ENCODE measurements at regions not wholly inside any gene's neighbourhood (a gene's known extent, or its start where the extent isn't known, plus 50 kb on each side); places are given as distances from the start of the nearest gene placed in this dataset.

- TF ChIP-seq EZH2 (IDR thresholded peaks at IDR 0.05; ENCODE audit: borderline replicate concordance, low read length) (no peak), CTCF (conservative IDR thresholded peaks at IDR 0.05 in 1 of 2, IDR thresholded peaks at IDR 0.05 in 1 of 2; ENCODE audit: extremely low read depth in 1 of 2, insufficient read depth in 1 of 2, low read depth in 1 of 2, low read length in 2 of 2) (no peak)
Measured at GRCh38 chr10:78339251-78339650, 305.6 kb downstream of the RPS24 start.

All from mammary epithelial cell (primary cell).